CD14-positive monocyte (primary cell): ENCODE measurements at regions not wholly inside any gene's neighbourhood (a gene's known extent, or its start where the extent isn't known, plus 50 kb on each side); places are given as distances from the start of the nearest gene placed in this dataset.

Experiments
- DNase-seq, 3 donors: peaks; one replicate each; pipeline ENCODE4 v3.0.0-alpha.2; 2011 to 2022
- H2AFZ ChIP-seq: 2 replicates; pipeline ENCODE4 v1.6.0; 2012; ENCODE audit warnings: mild to moderate bottlenecking, low read depth, low read length, inconsistent platforms; ENCODE audit not compliant: insufficient read depth, poor library complexity, severe bottlenecking
- H3K27ac ChIP-seq, 2 donors: 1 replicate in 1 of 2; 2 replicates in 1 of 2; pipeline ENCODE4 v1.5.1; 2012 to 2013; ENCODE audit warnings: low read length in 2 of 2, control low read depth in 1 of 2, inconsistent platforms in 1 of 2, low read depth in 1 of 2, mild to moderate bottlenecking in 1 of 2
- H3K27me3 ChIP-seq, 2 donors: one replicate each; pipeline versions ENCODE4 v1.6.0 to v1.6.1; 2011 to 2013; ENCODE audit warnings: low read length in 2 of 2; ENCODE audit not compliant: control insufficient read depth in 2 of 2, insufficient read depth in 2 of 2
- H3K36me3 ChIP-seq, 2 donors: replicated peaks in 1 of 2; 1 replicate in 1 of 2; 2 replicates in 1 of 2; pipeline versions ENCODE4 v1.5.1 to v1.6.1; 2012 to 2013; ENCODE audit warnings: low read length in 2 of 2, control low read depth in 1 of 2, inconsistent platforms in 1 of 2, mild to moderate bottlenecking in 1 of 2; ENCODE audit not compliant: insufficient read depth in 2 of 2, control insufficient read depth in 1 of 2
- H3K4me1 ChIP-seq, 2 donors: 1 replicate in 1 of 2; 2 replicates in 1 of 2; pipeline versions ENCODE4 v1.5.1 to v1.6.1; 2012 to 2013; ENCODE audit warnings: low read length in 2 of 2, control low read depth in 1 of 2, inconsistent platforms in 1 of 2, mild to moderate bottlenecking in 1 of 2, moderate library complexity in 1 of 2; ENCODE audit not compliant: insufficient read depth in 2 of 2, control insufficient read depth in 1 of 2
- H3K4me2 ChIP-seq: replicated peaks from 2 replicates; pipeline ENCODE3; 2012; ENCODE audit warnings: low read length, moderate library complexity, mild to moderate bottlenecking; ENCODE audit not compliant: poor library complexity, severe bottlenecking; ENCODE audit errors: extremely low read depth
- H3K4me3 ChIP-seq, 3 experiments: fragments of 200-600 bp in 1 of 3; sonication (generic) in 1 of 3; replicated peaks in 1 of 3; 1 replicate in 2 of 3; 2 replicates in 1 of 3; pipeline ENCODE4 v1.5.1; 2011 to 2013; ENCODE audit warnings: low read length in 3 of 3, mild to moderate bottlenecking in 3 of 3, control low read depth in 2 of 3, low read depth in 2 of 3, inconsistent platforms in 1 of 3, moderate library complexity in 1 of 3
- H3K79me2 ChIP-seq: 2 replicates; pipeline ENCODE4 v1.6.0; 2012; ENCODE audit warnings: mild to moderate bottlenecking, control low read depth, inconsistent platforms, low read length, moderate library complexity; ENCODE audit not compliant: insufficient read depth
- H3K9ac ChIP-seq: 2 replicates; pipeline ENCODE4 v1.6.0; 2017; ENCODE audit warnings: low read length, mild to moderate bottlenecking; ENCODE audit not compliant: insufficient read depth, poor library complexity, severe bottlenecking
- H3K9me3 ChIP-seq, 2 donors: replicated peaks in 1 of 2; 1 replicate in 1 of 2; 2 replicates in 1 of 2; pipeline versions ENCODE4 v1.5.1 to v1.6.1; 2012 to 2013; ENCODE audit warnings: low read length in 2 of 2, control low read depth in 1 of 2; ENCODE audit not compliant: control insufficient read depth in 1 of 2, insufficient read depth in 1 of 2
- H4K20me1 ChIP-seq: 2 replicates; pipeline ENCODE4 v1.6.0; 2012; ENCODE audit warnings: mild to moderate bottlenecking, low read length, control low read depth, moderate library complexity; ENCODE audit not compliant: insufficient read depth
- H3K27ac Mint-ChIP-seq, 7 donors: one replicate each; pipeline ENCODE4 v1.8.0; 2020; ENCODE audit warnings: mild to moderate bottlenecking in 7 of 7, mixed read lengths in 7 of 7, moderate library complexity in 6 of 7, inconsistent platforms in 2 of 7
- H3K27me3 Mint-ChIP-seq, 3 donors: one replicate each; pipeline ENCODE4 v1.8.0; 2021 to 2022; ENCODE audit warnings: low read depth in 3 of 3, mild to moderate bottlenecking in 3 of 3, mixed read lengths in 3 of 3, moderate library complexity in 3 of 3, inconsistent platforms in 1 of 3
- H3K36me3 Mint-ChIP-seq, 2 donors: one replicate each; pipeline ENCODE4 v1.8.0; 2020; ENCODE audit warnings: mixed read lengths in 2 of 2, inconsistent platforms in 1 of 2, mild to moderate bottlenecking in 1 of 2
- H3K4me1 Mint-ChIP-seq: one replicate; pipeline ENCODE4 v1.8.0; 2020; ENCODE audit warnings: mild to moderate bottlenecking, mixed read lengths
- H3K4me3 Mint-ChIP-seq, 2 donors: one replicate each; pipeline ENCODE4 v1.8.0; 2020; ENCODE audit warnings: mild to moderate bottlenecking in 2 of 2, mixed read lengths in 2 of 2, moderate library complexity in 1 of 2
- H3K9me3 Mint-ChIP-seq, 7 donors: one replicate each; pipeline ENCODE4 v1.8.0; 2020 to 2022; ENCODE audit warnings: mixed read lengths in 7 of 7, mild to moderate bottlenecking in 6 of 7, moderate library complexity in 6 of 7, inconsistent platforms in 2 of 7
- CTCF ChIP-seq: fragments of 200-600 bp; IDR thresholded peaks from one replicate; pipeline ENCODE4 v1.8.0; 2022; ENCODE audit warnings: antibody characterized with exemption, mild to moderate bottlenecking
- WGBS: methylation state at CpG from one replicate; pipeline ENCODE4 v1.1.5; 2013; ENCODE audit warnings: missing lambda C conversion rate; ENCODE audit not compliant: insufficient coverage; 5-methylcytosine and 5-hydroxymethylcytosine counted together
- intact Hi-C, 2 donors: fragments of 100-400 bp; cut with micrococcal nuclease; formaldehyde crosslinking; loops; one replicate each; pipeline versions ENCODE4 v1.15.0 to v1.15.1; 2023

- H3K27me3 ChIP-seq, result peaks cover 0 to 8% of the 10 kb centered on the region in 2 donors
- H3K4me3 ChIP-seq, result no peak overlapping the region
- H3K9ac ChIP-seq, result no peak overlapping the region
- no peaks in the 10 kb centered on the region for H3K79me2 ChIP-seq
- intact Hi-C loops, result no loop called here
- H2AFZ ChIP-seq, result no peak overlapping the region
- no peaks in the 10 kb centered on the region for H3K36me3 ChIP-seq
- H4K20me1 ChIP-seq, result no peaks in the 10 kb centered on the region
- no peak overlapping the region for H3K27ac ChIP-seq
- Mint-ChIP-seq H3K27me3 (peaks cover 17 to 38% (median 20%) of the 10 kb centered on the region in 3 donors), H3K4me3 (no peak overlapping the region), H3K27ac (no peak overlapping the region), H3K36me3 (peaks cover 0 to 4% of the 10 kb centered on the region in 2 donors), H3K4me1 (peaks cover 4% of the 10 kb centered on the region), H3K9me3 (peaks cover 14 to 29% (median 22%) of the 10 kb centered on the region in 7 donors)
- DNase-seq, result no peak
- WGBS, result 82% methylated on average over 6 of the region's 7 CpGs
- no peak for TF ChIP-seq CTCF
- H3K4me1 ChIP-seq, result no peaks in the 10 kb centered on the region
- H3K4me2 ChIP-seq, result no peak overlapping the region
- H3K9me3 ChIP-seq, result peaks cover 4 to 17% of the 10 kb centered on the region in 2 donors
Observed at GRCh38 chr3:13935494-13936094, 55.7 kb upstream of the WNT7A start.

GRCh38 chr3:13934813-13935212, 54.9 kb upstream of the WNT7A start:
- Mint-ChIP-seq H3K4me3 (no peak overlapping the region), H3K36me3 (peaks cover 0 to 4% of the 10 kb centered on the region in 2 donors), H3K27ac (no peak overlapping the region), H3K27me3 (peaks cover 17 to 38% (median 20%) of the 10 kb centered on the region in 3 donors), H3K9me3 (peaks cover 14 to 29% (median 22%) of the 10 kb centered on the region in 7 donors), H3K4me1 (peaks cover 4% of the 10 kb centered on the region)
- TF ChIP-seq CTCF, result no peak
- DNase-seq, result no peak
- no peaks in the 10 kb centered on the region for H3K4me1 ChIP-seq
- no peaks in the 10 kb centered on the region for H3K79me2 ChIP-seq
- H3K9ac ChIP-seq, result no peak overlapping the region
- H2AFZ ChIP-seq, result no peak overlapping the region
- 98% methylated on average over 6 of the region's 9 CpGs for WGBS
- no peaks in the 10 kb centered on the region for H3K36me3 ChIP-seq
- no peak overlapping the region for H3K4me2 ChIP-seq
- peaks cover 0 to 11% of the 10 kb centered on the region in 2 donors for H3K27me3 ChIP-seq
- H3K27ac ChIP-seq, result no peak overlapping the region
- H4K20me1 ChIP-seq, result no peaks in the 10 kb centered on the region
- H3K4me3 ChIP-seq, result no peak overlapping the region
- peaks cover 4 to 17% of the 10 kb centered on the region in 2 donors for H3K9me3 ChIP-seq
- intact Hi-C loops, result no loop called here
